ENCODE measurements at regions not wholly inside any gene's neighbourhood (a gene's known extent, or its start where the extent isn't known, plus 50 kb on each side); places are given as distances from the start of the nearest gene placed in this dataset.
A peak's percentile ranks its signal among the peaks of the same experiment; 100 is the strongest.

- Histone ChIP-seq H3K4me1 (peaks cover 9 to 10% of the 10 kb centered on the region in 2 donors), H3K9me3 (peaks cover 0 to 11% of the 10 kb centered on the region in 2 donors), H3K36me3 (no peaks in the 10 kb centered on the region), H3K4me3 (no peak overlapping the region), H3K27me3 (no peaks in the 10 kb centered on the region), H3K27ac (no peak overlapping the region)
- DNase-seq (no peak), ATAC-seq (no peak)
- TF ChIP-seq, protein P1, sequence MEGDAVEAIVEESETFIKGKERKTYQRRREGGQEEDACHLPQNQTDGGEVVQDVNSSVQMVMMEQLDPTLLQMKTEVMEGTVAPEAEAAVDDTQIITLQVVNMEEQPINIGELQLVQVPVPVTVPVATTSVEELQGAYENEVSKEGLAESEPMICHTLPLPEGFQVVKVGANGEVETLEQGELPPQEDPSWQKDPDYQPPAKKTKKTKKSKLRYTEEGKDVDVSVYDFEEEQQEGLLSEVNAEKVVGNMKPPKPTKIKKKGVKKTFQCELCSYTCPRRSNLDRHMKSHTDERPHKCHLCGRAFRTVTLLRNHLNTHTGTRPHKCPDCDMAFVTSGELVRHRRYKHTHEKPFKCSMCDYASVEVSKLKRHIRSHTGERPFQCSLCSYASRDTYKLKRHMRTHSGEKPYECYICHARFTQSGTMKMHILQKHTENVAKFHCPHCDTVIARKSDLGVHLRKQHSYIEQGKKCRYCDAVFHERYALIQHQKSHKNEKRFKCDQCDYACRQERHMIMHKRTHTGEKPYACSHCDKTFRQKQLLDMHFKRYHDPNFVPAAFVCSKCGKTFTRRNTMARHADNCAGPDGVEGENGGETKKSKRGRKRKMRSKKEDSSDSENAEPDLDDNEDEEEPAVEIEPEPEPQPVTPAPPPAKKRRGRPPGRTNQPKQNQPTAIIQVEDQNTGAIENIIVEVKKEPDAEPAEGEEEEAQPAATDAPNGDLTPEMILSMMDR (IDR thresholded peaks at IDR 0.05) = no peak
- intact Hi-C loops (cut with DNase I) = no loop called here
These were observed 244.2 kb downstream of the NHLRC3 start for GRCh38 chr13:39282400-39282972.

DNA sequence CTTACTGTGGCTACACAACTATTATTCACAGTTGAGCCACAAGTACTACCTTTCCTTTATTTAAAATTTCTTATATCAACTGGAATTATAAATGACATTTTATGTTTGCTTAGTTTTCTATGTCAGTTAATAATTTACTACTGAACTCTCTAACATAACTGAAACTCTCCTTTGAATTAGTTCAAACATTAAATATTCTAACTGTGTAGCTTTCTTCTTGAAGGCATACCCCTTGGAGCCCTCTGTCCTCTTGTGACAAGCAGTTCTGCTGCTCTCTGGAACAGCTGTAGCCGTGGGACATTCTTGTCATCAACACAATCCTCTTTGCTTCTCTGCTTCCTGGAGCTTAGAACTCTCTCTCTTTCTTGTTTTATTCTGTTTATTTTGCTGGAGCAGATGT, 244.8 kb downstream of the NHLRC3 start:
- no peak overlapping the region for H3K4me3 ChIP-seq
- no peak for DNase-seq
- TF ChIP-seq, protein P1 (IDR thresholded peaks at IDR 0.05) = no peak
- H3K4me1 ChIP-seq = peaks cover 9 to 10% of the 10 kb centered on the region in 2 donors
- intact Hi-C loops (cut with DNase I) = no loop called here
- no peaks in the 10 kb centered on the region for H3K27me3 ChIP-seq
- H3K36me3 ChIP-seq = no peaks in the 10 kb centered on the region
- H3K27ac ChIP-seq = no peak overlapping the region
- peak; percentile 37 for ATAC-seq
- peaks cover 0 to 17% of the 10 kb centered on the region in 2 donors for H3K9me3 ChIP-seq

GRCh38 chr13:39284801-39285388, 246.6 kb downstream of the NHLRC3 start:
- H3K36me3 ChIP-seq = no peaks in the 10 kb centered on the region
- ATAC-seq = no peak
- H3K27me3 ChIP-seq = no peaks in the 10 kb centered on the region
- peaks cover 9 to 10% of the 10 kb centered on the region in 2 donors for H3K4me1 ChIP-seq
- intact Hi-C loops (cut with DNase I) = no loop called here
- H3K27ac ChIP-seq = no peak overlapping the region
- peak in 2 of 4 donors; percentile 51 to 71 for DNase-seq
- TF ChIP-seq, protein P1 (IDR thresholded peaks at IDR 0.05) = no peak
- peaks cover 0 to 24% of the 10 kb centered on the region in 2 donors for H3K9me3 ChIP-seq
- H3K4me3 ChIP-seq = no peak overlapping the region
